SK-N-SH (cell line): ENCODE measurements at regions not wholly inside any gene's neighbourhood (a gene's known extent, or its start where the extent isn't known, plus 50 kb on each side); places are given as distances from the start of the nearest gene placed in this dataset.

ENCODE experiments used
- CTCF ChIA-PET: fragments of 300-600, 350-600 bp; formaldehyde crosslinking; extraction: SDS; loops from one replicate; lab custom pipeline; 2021; lab: Yijun Ruan, JAX
- POLR2A ChIA-PET: fragments of 350-600 bp; sonication (Branson Sonifier 250); formaldehyde crosslinking; extraction: SDS; loops from one replicate; lab custom pipeline; 2020; ENCODE audit warnings: antibody characterized with exemption, inconsistent platforms; lab: Yijun Ruan, JAX
- DNase-seq: peaks from one replicate; pipeline ENCODE4 v3.0.0; 2012
- H2AFZ ChIP-seq: fragments of 200-600 bp; sonication (generic); 2 replicates; pipeline ENCODE4 v1.8.1; 2016; ENCODE audit warnings: antibody characterized with exemption, mild to moderate bottlenecking, low read depth
- H3F3A ChIP-seq: fragments of 200-600 bp; sonication (generic); replicated peaks from 2 replicates; pipeline ENCODE3; 2016; ENCODE audit warnings: antibody characterized with exemption, mild to moderate bottlenecking; ENCODE audit not compliant: insufficient read depth
- H3K27ac ChIP-seq, 2 experiments: fragments of 200-500 bp in 1 of 2; fragments of 200-600 bp in 1 of 2; sonication (Bioruptor generic) in 1 of 2; sonication (generic), shearing (Covaris generic) in 1 of 2; 2 replicates each; pipeline versions ENCODE4 v1.5.1 to v1.6.1; 2014 to 2016; ENCODE audit warnings: low read depth in 2 of 2, inconsistent platforms in 1 of 2, low read length in 1 of 2, mild to moderate bottlenecking in 1 of 2, mixed read lengths in 1 of 2
- H3K27me3 ChIP-seq: fragments of 200-600 bp; sonication (generic), shearing (Covaris generic); 2 replicates; pipeline ENCODE4 v1.6.1; 2016; ENCODE audit warnings: mixed run types; ENCODE audit not compliant: insufficient read depth
- H3K36me3 ChIP-seq, 2 experiments: fragments of 200-500 bp in 1 of 2; fragments of 200-600 bp in 1 of 2; sonication (Bioruptor generic) in 1 of 2; sonication (generic) in 1 of 2; replicated peaks in 1 of 2; 2 replicates each; pipeline versions ENCODE3 to v1.5.1; 2014 to 2016; ENCODE audit warnings: low read length in 1 of 2, mild to moderate bottlenecking in 1 of 2; ENCODE audit not compliant: insufficient read depth in 2 of 2, control insufficient read depth in 1 of 2
- H3K4me1 ChIP-seq, 2 experiments: fragments of 200-500 bp in 1 of 2; fragments of 200-600 bp in 1 of 2; sonication (Bioruptor generic) in 1 of 2; sonication (generic), shearing (Covaris generic) in 1 of 2; 2 replicates each; pipeline versions ENCODE4 v1.5.1 to v1.6.1; 2014 to 2016; ENCODE audit warnings: low read depth in 1 of 2, low read length in 1 of 2, mixed run types in 1 of 2; ENCODE audit not compliant: insufficient read depth in 2 of 2, control insufficient read depth in 1 of 2
- H3K4me2 ChIP-seq: fragments of 200-600 bp; sonication (generic), shearing (Covaris generic); 2 replicates; pipeline ENCODE4 v1.6.1; 2017; ENCODE audit warnings: mixed run types
- H3K4me3 ChIP-seq, 2 experiments: fragments of 200-500 bp in 1 of 2; fragments of 200-600 bp in 1 of 2; sonication (Bioruptor generic) in 1 of 2; sonication (generic), shearing (Covaris generic) in 1 of 2; 2 replicates each; pipeline versions ENCODE4 v1.5.1 to v1.8.1; 2014 to 2016; ENCODE audit warnings: low read depth in 2 of 2, inconsistent platforms in 1 of 2, low read length in 1 of 2, mild to moderate bottlenecking in 1 of 2, mixed read lengths in 1 of 2, moderate library complexity in 1 of 2
- H3K79me2 ChIP-seq: fragments of 200-600 bp; sonication (generic); 2 replicates; pipeline ENCODE4 v1.8.1; 2017; ENCODE audit warnings: mild to moderate bottlenecking; ENCODE audit not compliant: insufficient read depth
- H3K9ac ChIP-seq: fragments of 200-600 bp; sonication (generic); 2 replicates; pipeline ENCODE4 v1.6.1; 2017; ENCODE audit warnings: mixed run types
- H3K9me2 ChIP-seq: fragments of 200-600 bp; sonication (generic); 2 replicates; pipeline ENCODE4 v1.6.1; 2017; ENCODE audit warnings: mixed run types
- H3K9me3 ChIP-seq: fragments of 200-600 bp; sonication (generic); 2 replicates; pipeline ENCODE4 v1.6.1; 2017; ENCODE audit warnings: mixed run types, mild to moderate bottlenecking, moderate library complexity
- H4K20me1 ChIP-seq: fragments of 200-600 bp; sonication (generic); 2 replicates; pipeline ENCODE4 v1.6.1; 2017; ENCODE audit warnings: mild to moderate bottlenecking, mixed run types; ENCODE audit not compliant: insufficient read depth
- CHD2 ChIP-seq: fragments of 150-350 bp; IDR thresholded peaks from 2 replicates; pipeline ENCODE4 v1.6.1; 2018; ENCODE audit warnings: low read length; ENCODE audit not compliant: partially characterized antibody
- CTCF ChIP-seq: fragments of 200-600 bp; sonication (generic); IDR thresholded peaks from 2 replicates; pipeline ENCODE4 v1.6.1; 2017; ENCODE audit warnings: antibody characterized with exemption, mild to moderate bottlenecking, moderate library complexity
- ELF1 ChIP-seq: IDR thresholded peaks from 2 replicates; pipeline ENCODE4 v1.4.0; 2012
- FOXJ3 ChIP-seq: sonication (generic); formaldehyde crosslinking; IDR thresholded peaks from 2 replicates; pipeline ENCODE4 v1.5.1; 2020; ENCODE audit warnings: mild to moderate bottlenecking, missing genetic modification reagents
- FOXM1 ChIP-seq: IDR thresholded peaks from 2 replicates; pipeline ENCODE4 v1.4.0; 2012; ENCODE audit warnings: low read depth, mild to moderate bottlenecking
- GABPA ChIP-seq: IDR thresholded peaks from 2 replicates; pipeline ENCODE4 v1.4.0; 2012; ENCODE audit warnings: low read depth, mild to moderate bottlenecking
- IRF3 ChIP-seq: fragments of 150-350 bp; IDR thresholded peaks from 2 replicates; pipeline ENCODE4 v1.6.1; 2016; ENCODE audit warnings: mild to moderate bottlenecking, low read depth, low read length
- JUND ChIP-seq: IDR thresholded peaks from 2 replicates; pipeline ENCODE4 v1.4.0; 2012
- MXI1 ChIP-seq: IDR thresholded peaks from 2 replicates; pipeline ENCODE4 v1.6.1; 2012; ENCODE audit warnings: mild to moderate bottlenecking, low read depth, low read length, improper control_type of control experiment
- NFIC ChIP-seq: IDR thresholded peaks from 2 replicates; pipeline ENCODE4 v1.4.0; 2012; ENCODE audit warnings: borderline replicate concordance
- NRF1 ChIP-seq: IDR thresholded peaks from 2 replicates; pipeline ENCODE4 v1.6.1; 2012; ENCODE audit warnings: low read depth, mild to moderate bottlenecking, low read length
- POLR2AphosphoS5 ChIP-seq: IDR thresholded peaks from 2 replicates; pipeline ENCODE4 v1.6.1; 2012; ENCODE audit warnings: low read depth, low read length
- RAD21 ChIP-seq: IDR thresholded peaks from 2 replicates; pipeline ENCODE4 v1.6.1; 2012; ENCODE audit warnings: mild to moderate bottlenecking, low read length
- RCOR1 ChIP-seq: fragments of 150-350 bp; IDR thresholded peaks from 2 replicates; pipeline ENCODE4 v1.6.1; 2017; ENCODE audit warnings: antibody characterized with exemption, low read length
- REST ChIP-seq: IDR thresholded peaks from 2 replicates; pipeline ENCODE4 v1.6.1; 2012; ENCODE audit warnings: mild to moderate bottlenecking, low read depth, low read length, moderate library complexity
- RXRA ChIP-seq: IDR thresholded peaks from 2 replicates; pipeline ENCODE4 v1.4.0; 2012; ENCODE audit warnings: low read depth, mild to moderate bottlenecking, borderline replicate concordance
- SIN3A ChIP-seq: IDR thresholded peaks from 2 replicates; pipeline ENCODE4 v1.6.1; 2012; ENCODE audit warnings: low read depth, mild to moderate bottlenecking, low read length, moderate library complexity, borderline replicate concordance
- TCF12 ChIP-seq: IDR thresholded peaks from 2 replicates; pipeline ENCODE4 v1.4.0; 2012
- USF1 ChIP-seq: IDR thresholded peaks from 2 replicates; pipeline ENCODE4 v1.4.0; 2012; ENCODE audit warnings: low read depth, borderline replicate concordance
- YY1 ChIP-seq: IDR thresholded peaks from 2 replicates; pipeline ENCODE4 v1.4.0; 2012; ENCODE audit warnings: low read depth, mild to moderate bottlenecking
- ZBTB33 ChIP-seq: IDR thresholded peaks from 2 replicates; pipeline ENCODE4 v1.4.0; 2012; ENCODE audit warnings: low read depth, borderline replicate concordance
- WGBS: methylation state at CpG from one replicate; pipeline ENCODE4 v1.1.6; 2017; ENCODE audit warnings: low lambda C conversion rate; 5-methylcytosine and 5-hydroxymethylcytosine counted together

- 72% methylated on average over 2 of the region's 2 CpGs for whole genome bisulfite sequencing
- POLR2A ChIA-PET = no interaction called here
- no peaks in the 10 kb centered on the region for H3K79me2 ChIP-seq
- H3K4me2 ChIP-seq = no peak overlapping the region
- no peaks in the 10 kb centered on the region for H3K4me1 ChIP-seq
- no peak overlapping the region for H3K9ac ChIP-seq
- H3F3A ChIP-seq = no peaks in the 10 kb centered on the region
- no peaks in the 10 kb centered on the region for H4K20me1 ChIP-seq
- CTCF ChIA-PET = interaction anchor here (0.6 kb wide), 1 partner anchor 171 kb away, joined by 3 read pairs; no protein-coding TSS in a partner anchor
- H2AFZ ChIP-seq = no peak overlapping the region
- H3K36me3 ChIP-seq = no peaks in the 10 kb centered on the region
- H3K27me3 ChIP-seq = no peaks in the 10 kb centered on the region
- no peak for TF ChIP-seq POLR2AphosphoS5
- TF ChIP-seq FOXJ3 = no peak
- TF ChIP-seq ELF1 = no peak
- TF ChIP-seq REST = no peak
- no peaks in the 10 kb centered on the region; the same call in 1 of the 2 replicates for H3K9me3 ChIP-seq
- no peak for DNase-seq
- no peaks in the 10 kb centered on the region for H3K9me2 ChIP-seq
- no peak overlapping the region for H3K27ac ChIP-seq
- H3K4me3 ChIP-seq = no peak overlapping the region
Observed at GRCh38 chr21:27721675-27722074, 754.8 kb upstream of the ADAMTS5 start.

GRCh38 chr21:27719226-27719625 is 752.3 kb upstream of the ADAMTS5 start:
- WGBS = 68% methylated on average over 4 of the region's 4 CpGs
- Histone ChIP-seq H3K4me3 (no peak overlapping the region), H4K20me1 (no peaks in the 10 kb centered on the region), H3K4me2 (no peak overlapping the region), H3K9me3 (no peaks in the 10 kb centered on the region; the same call in 1 of the 2 replicates), H3K27ac (no peak overlapping the region), H3K36me3 (no peaks in the 10 kb centered on the region), H3K9ac (no peak overlapping the region), H2AFZ (no peak overlapping the region), H3K4me1 (no peaks in the 10 kb centered on the region), H3K9me2 (no peaks in the 10 kb centered on the region), H3K27me3 (no peaks in the 10 kb centered on the region), H3K79me2 (no peaks in the 10 kb centered on the region), H3F3A (no peaks in the 10 kb centered on the region)
- no peak for DNase-seq
- ChIA-PET POLR2A (no interaction called here), CTCF (no interaction called here)
- TF ChIP-seq JUND (no peak), IRF3 (no peak), FOXM1 (no peak), RXRA (no peak), YY1 (no peak), RCOR1 (no peak), CTCF (no peak), NRF1 (no peak), NFIC (no peak), RAD21 (no peak), ZBTB33 (no peak), MXI1 (no peak), TCF12 (no peak), USF1 (no peak), GABPA (no peak), SIN3A (no peak), FOXJ3 (no peak), CHD2 (no peak)
